GM12891 (cell line): ENCODE measurements at regions not wholly inside any gene's neighbourhood (a gene's known extent, or its start where the extent isn't known, plus 50 kb on each side); places are given as distances from the start of the nearest gene placed in this dataset.

ENCODE experiments used
- POLR2A ChIP-seq: IDR thresholded peaks from 2 replicates; pipeline ENCODE4 v1.6.1; 2011; ENCODE audit warnings: low read depth, low read length, control low read depth
- POLR2AphosphoS5 ChIP-seq: IDR thresholded peaks from 2 replicates; pipeline ENCODE4 v1.6.1; 2011; ENCODE audit warnings: low read depth, low read length, control low read depth
- SPI1 ChIP-seq: IDR thresholded peaks from 2 replicates; pipeline ENCODE4 v1.6.1; 2011; ENCODE audit warnings: low read depth, low read length, control low read depth
- TAF1 ChIP-seq: IDR thresholded peaks from 2 replicates; pipeline ENCODE4 v1.6.1; 2011; ENCODE audit warnings: low read depth, low read length, control low read depth

DNA sequence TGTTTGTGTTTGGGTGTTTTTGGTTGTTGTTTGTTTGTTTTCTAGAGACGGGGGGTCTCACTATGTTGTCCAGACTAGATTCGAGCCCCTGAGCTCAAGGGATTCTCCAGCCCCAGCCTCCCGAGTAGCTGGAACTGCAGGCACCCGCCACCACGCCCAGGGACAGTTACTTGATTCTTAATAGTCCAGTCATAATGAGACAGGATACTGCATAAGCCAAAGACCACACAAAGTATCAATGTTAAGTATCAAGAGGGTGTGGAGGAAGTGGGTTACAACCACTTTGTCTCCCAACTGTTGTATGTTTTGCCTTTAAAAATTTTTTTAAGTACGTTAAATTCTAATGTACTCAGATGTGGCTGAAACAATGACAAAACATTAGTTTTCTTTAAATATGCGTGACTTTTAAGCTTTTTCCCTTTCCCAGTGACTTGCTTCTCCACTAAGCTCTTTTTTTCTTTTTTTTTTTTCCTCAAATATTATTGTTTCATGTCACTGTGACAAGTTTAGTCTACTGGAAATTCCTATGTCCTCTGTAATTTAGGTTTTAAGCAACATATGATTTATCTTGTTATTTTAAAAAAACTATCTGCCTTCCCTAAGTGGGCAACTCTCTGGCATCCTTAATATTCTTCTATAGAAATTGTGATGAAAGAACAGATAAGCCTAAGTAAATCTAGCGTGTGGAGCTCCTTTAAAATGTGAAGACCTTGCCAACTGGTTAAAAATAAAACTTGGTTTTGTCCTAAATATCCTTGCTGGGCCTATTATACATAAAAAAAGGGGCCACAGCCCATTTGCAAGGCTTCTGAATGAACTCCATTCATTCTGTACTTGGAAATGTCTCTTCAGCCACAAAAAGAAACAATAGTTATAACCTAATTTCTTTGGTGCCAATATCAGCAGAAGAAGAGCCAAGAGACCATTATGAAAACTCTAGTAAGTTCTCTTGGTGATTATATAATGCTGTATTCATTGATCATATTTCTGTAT is 56.2 kb upstream of the DPH5 start:
- no peak for TF ChIP-seq TAF1
- peak; percentile 43 for TF ChIP-seq SPI1
- no peak for TF ChIP-seq POLR2AphosphoS5
- TF ChIP-seq POLR2A, result no peak
